ENCODE measurements at regions not wholly inside any gene's neighbourhood (a gene's known extent, or its start where the extent isn't known, plus 50 kb on each side); places are given as distances from the start of the nearest gene placed in this dataset.

GRCh38 chr2:220144411-220144810 is 517.0 kb downstream of the SLC4A3 start:
- H3K27ac ChIP-seq (ENCODE audit: low read depth, low read length): no peak overlapping the region
- H3K9me3 ChIP-seq (ENCODE audit: control insufficient read depth, insufficient read depth, low read length): no peaks in the 10 kb centered on the region
- H3F3A ChIP-seq (ENCODE audit: control insufficient read depth, insufficient read depth): no peaks in the 10 kb centered on the region
- TF ChIP-seq EZH2phosphoT487 (IDR thresholded peaks at IDR 0.05; ENCODE audit: borderline replicate concordance, low read length): no peak
- H3K36me3 ChIP-seq (ENCODE audit: control insufficient read depth, low read length): no peaks in the 10 kb centered on the region
- H3K4me3 ChIP-seq (ENCODE audit: low read length): no peak overlapping the region
- no peaks in the 10 kb centered on the region for H4K20me1 ChIP-seq (ENCODE audit: control insufficient read depth, insufficient read depth, low read depth, low read length)
- no peaks in the 10 kb centered on the region for H3K4me1 ChIP-seq (ENCODE audit: control insufficient read depth, low read length)
- no peaks in the 10 kb centered on the region for H3K9me2 ChIP-seq (replicated peaks; ENCODE audit: control insufficient read depth, low read length)
- H3K4me2 ChIP-seq (ENCODE audit: low read length): no peak overlapping the region
- H3K79me2 ChIP-seq (ENCODE audit: control insufficient read depth, low read length): no peaks in the 10 kb centered on the region
- H3K27me3 ChIP-seq (ENCODE audit: control insufficient read depth, low read length): no peaks in the 10 kb centered on the region

- TF ChIP-seq EZH2phosphoT487 (IDR thresholded peaks at IDR 0.05; ENCODE audit: borderline replicate concordance, low read length) (no peak), CTCF (IDR thresholded peaks at IDR 0.05; ENCODE audit: low read depth, low read length, poor library complexity, severe bottlenecking) (no peak)
- Histone ChIP-seq H3K4me3 (ENCODE audit: low read length) (no peak overlapping the region), H3K4me1 (ENCODE audit: control insufficient read depth, low read length) (no peaks in the 10 kb centered on the region), H3K9me3 (ENCODE audit: control insufficient read depth, insufficient read depth, low read length) (no peaks in the 10 kb centered on the region), H4K20me1 (ENCODE audit: control insufficient read depth, insufficient read depth, low read depth, low read length) (no peaks in the 10 kb centered on the region), H3K4me2 (ENCODE audit: low read length) (no peak overlapping the region), H3K79me2 (ENCODE audit: control insufficient read depth, low read length) (no peaks in the 10 kb centered on the region), H3K36me3 (ENCODE audit: control insufficient read depth, low read length) (no peaks in the 10 kb centered on the region), H3F3A (ENCODE audit: control insufficient read depth, insufficient read depth) (no peaks in the 10 kb centered on the region), H3K9me2 (replicated peaks; ENCODE audit: control insufficient read depth, low read length) (no peaks in the 10 kb centered on the region), H3K27ac (ENCODE audit: low read depth, low read length) (no peak overlapping the region), H3K27me3 (ENCODE audit: control insufficient read depth, low read length) (no peaks in the 10 kb centered on the region)
These were observed 520.0 kb downstream of the SLC4A3 start for GRCh38 chr2:220147161-220148038.

GRCh38 chr2:220148471-220149248 is 521.2 kb downstream of the SLC4A3 start:
- no peaks in the 10 kb centered on the region for H3K4me1 ChIP-seq (ENCODE audit: control insufficient read depth, low read length)
- TF ChIP-seq EZH2phosphoT487 (IDR thresholded peaks at IDR 0.05; ENCODE audit: borderline replicate concordance, low read length) (no peak), CTCF (IDR thresholded peaks at IDR 0.05; ENCODE audit: low read depth, low read length, poor library complexity, severe bottlenecking) (no peak)
- no peaks in the 10 kb centered on the region for H3K9me2 ChIP-seq (replicated peaks; ENCODE audit: control insufficient read depth, low read length)
- no peak overlapping the region for H3K27ac ChIP-seq (ENCODE audit: low read depth, low read length)
- no peaks in the 10 kb centered on the region for H3K36me3 ChIP-seq (ENCODE audit: control insufficient read depth, low read length)
- no peaks in the 10 kb centered on the region for H3F3A ChIP-seq (ENCODE audit: control insufficient read depth, insufficient read depth)
- no peak overlapping the region for H3K4me2 ChIP-seq (ENCODE audit: low read length)
- H3K79me2 ChIP-seq (ENCODE audit: control insufficient read depth, low read length): no peaks in the 10 kb centered on the region
- no peaks in the 10 kb centered on the region for H4K20me1 ChIP-seq (ENCODE audit: control insufficient read depth, insufficient read depth, low read depth, low read length)
- H3K4me3 ChIP-seq (ENCODE audit: low read length): no peak overlapping the region
- no peaks in the 10 kb centered on the region for H3K9me3 ChIP-seq (ENCODE audit: control insufficient read depth, insufficient read depth, low read length)
- H3K27me3 ChIP-seq (ENCODE audit: control insufficient read depth, low read length): no peaks in the 10 kb centered on the region

GRCh38 chr2:220151341-220151740 is 523.9 kb downstream of the SLC4A3 start:
- TF ChIP-seq EZH2phosphoT487 (IDR thresholded peaks at IDR 0.05; ENCODE audit: borderline replicate concordance, low read length) (no peak), CTCF (IDR thresholded peaks at IDR 0.05; ENCODE audit: low read depth, low read length, poor library complexity, severe bottlenecking) (no peak)
- no peaks in the 10 kb centered on the region for H3K79me2 ChIP-seq (ENCODE audit: control insufficient read depth, low read length)
- H3K4me2 ChIP-seq (ENCODE audit: low read length): no peak overlapping the region
- H3K27ac ChIP-seq (ENCODE audit: low read depth, low read length): no peak overlapping the region
- H3K9me2 ChIP-seq (replicated peaks; ENCODE audit: control insufficient read depth, low read length): no peaks in the 10 kb centered on the region
- H3K4me1 ChIP-seq (ENCODE audit: control insufficient read depth, low read length): no peaks in the 10 kb centered on the region
- H3K4me3 ChIP-seq (ENCODE audit: low read length): no peak overlapping the region
- H3F3A ChIP-seq (ENCODE audit: control insufficient read depth, insufficient read depth): no peaks in the 10 kb centered on the region
- no peaks in the 10 kb centered on the region for H4K20me1 ChIP-seq (ENCODE audit: control insufficient read depth, insufficient read depth, low read depth, low read length)
- H3K27me3 ChIP-seq (ENCODE audit: control insufficient read depth, low read length): no peaks in the 10 kb centered on the region
- no peaks in the 10 kb centered on the region for H3K36me3 ChIP-seq (ENCODE audit: control insufficient read depth, low read length)
- no peaks in the 10 kb centered on the region for H3K9me3 ChIP-seq (ENCODE audit: control insufficient read depth, insufficient read depth, low read length)
